Coronary artery (tissue), 2 donors: ENCODE measurements at regions not wholly inside any gene's neighbourhood (a gene's known extent, or its start where the extent isn't known, plus 50 kb on each side); places are given as distances from the start of the nearest gene placed in this dataset.

Experiments used
- DNase-seq: peaks from one replicate; pipeline ENCODE4 v3.0.0-alpha.2; 2017; ENCODE audit warnings: low spot score
- H3K27ac ChIP-seq, 2 donors: fragments of 200-600 bp; sonication (generic); one replicate each; pipeline ENCODE4 v1.5.1; 2016 to 2019
- H3K4me3 ChIP-seq: fragments of 200-600 bp; sonication (generic); 2 replicates; pipeline ENCODE4 v1.5.1; 2016; ENCODE audit warnings: mild to moderate bottlenecking, moderate library complexity
- TF ChIP-seq, protein P1 (sequence below): fragments of 200-600 bp; sonication (generic); IDR thresholded peaks from one replicate; pipeline ENCODE4 v1.5.1; 2019; ENCODE audit warnings: antibody characterized with exemption

DNA sequence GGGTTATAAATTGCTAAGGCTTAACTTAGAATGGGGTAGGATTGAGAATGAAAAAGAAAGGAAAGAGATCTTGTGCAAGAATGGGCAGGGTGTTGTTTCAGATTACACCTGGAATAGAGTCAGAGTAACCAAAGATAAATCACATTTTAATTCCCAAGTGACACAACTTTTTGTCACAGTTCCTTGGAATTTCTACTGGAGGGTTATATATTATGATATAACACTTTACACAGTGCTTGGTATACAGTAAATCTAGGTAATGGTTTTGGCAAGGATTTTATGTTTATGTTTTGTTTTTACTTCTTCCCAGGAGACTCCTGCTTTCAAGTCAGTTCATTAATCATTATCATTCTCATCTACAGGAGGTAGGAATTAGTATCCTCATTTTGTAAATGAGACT is 115.7 kb upstream of the KCNJ16 start:
- DNase-seq = no peak
- no peak overlapping the region for H3K4me3 ChIP-seq
- TF ChIP-seq, protein P1, sequence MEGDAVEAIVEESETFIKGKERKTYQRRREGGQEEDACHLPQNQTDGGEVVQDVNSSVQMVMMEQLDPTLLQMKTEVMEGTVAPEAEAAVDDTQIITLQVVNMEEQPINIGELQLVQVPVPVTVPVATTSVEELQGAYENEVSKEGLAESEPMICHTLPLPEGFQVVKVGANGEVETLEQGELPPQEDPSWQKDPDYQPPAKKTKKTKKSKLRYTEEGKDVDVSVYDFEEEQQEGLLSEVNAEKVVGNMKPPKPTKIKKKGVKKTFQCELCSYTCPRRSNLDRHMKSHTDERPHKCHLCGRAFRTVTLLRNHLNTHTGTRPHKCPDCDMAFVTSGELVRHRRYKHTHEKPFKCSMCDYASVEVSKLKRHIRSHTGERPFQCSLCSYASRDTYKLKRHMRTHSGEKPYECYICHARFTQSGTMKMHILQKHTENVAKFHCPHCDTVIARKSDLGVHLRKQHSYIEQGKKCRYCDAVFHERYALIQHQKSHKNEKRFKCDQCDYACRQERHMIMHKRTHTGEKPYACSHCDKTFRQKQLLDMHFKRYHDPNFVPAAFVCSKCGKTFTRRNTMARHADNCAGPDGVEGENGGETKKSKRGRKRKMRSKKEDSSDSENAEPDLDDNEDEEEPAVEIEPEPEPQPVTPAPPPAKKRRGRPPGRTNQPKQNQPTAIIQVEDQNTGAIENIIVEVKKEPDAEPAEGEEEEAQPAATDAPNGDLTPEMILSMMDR = no peak

DNA sequence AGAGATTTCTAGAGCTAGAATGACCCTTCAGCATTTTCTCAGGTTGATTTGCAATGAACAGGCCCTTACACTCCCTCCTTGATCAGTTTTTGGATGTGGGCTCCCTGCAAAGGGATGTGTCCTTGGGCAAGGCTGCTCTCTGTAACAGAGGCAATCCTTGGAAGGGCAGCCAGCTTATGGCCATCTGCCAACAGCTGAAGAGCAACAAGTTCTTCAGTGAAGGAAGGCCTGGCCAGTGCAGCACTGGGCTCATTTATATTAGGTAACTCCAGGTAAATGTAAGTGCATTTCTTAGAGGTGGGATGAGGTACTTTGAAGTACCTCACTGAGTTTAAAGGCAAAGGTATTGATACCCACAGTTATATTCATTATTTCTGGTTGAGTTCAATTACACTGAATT is 114.3 kb upstream of the KCNJ16 start:
- no peak for DNase-seq
- no peak overlapping the region for H3K27ac ChIP-seq
- TF ChIP-seq, protein P1 = no peak
- H3K4me3 ChIP-seq = no peak overlapping the region

More for the DNA sequence above, 115.7 kb upstream of the KCNJ16 start:
- H3K27ac ChIP-seq = no peak overlapping the region

DNA sequence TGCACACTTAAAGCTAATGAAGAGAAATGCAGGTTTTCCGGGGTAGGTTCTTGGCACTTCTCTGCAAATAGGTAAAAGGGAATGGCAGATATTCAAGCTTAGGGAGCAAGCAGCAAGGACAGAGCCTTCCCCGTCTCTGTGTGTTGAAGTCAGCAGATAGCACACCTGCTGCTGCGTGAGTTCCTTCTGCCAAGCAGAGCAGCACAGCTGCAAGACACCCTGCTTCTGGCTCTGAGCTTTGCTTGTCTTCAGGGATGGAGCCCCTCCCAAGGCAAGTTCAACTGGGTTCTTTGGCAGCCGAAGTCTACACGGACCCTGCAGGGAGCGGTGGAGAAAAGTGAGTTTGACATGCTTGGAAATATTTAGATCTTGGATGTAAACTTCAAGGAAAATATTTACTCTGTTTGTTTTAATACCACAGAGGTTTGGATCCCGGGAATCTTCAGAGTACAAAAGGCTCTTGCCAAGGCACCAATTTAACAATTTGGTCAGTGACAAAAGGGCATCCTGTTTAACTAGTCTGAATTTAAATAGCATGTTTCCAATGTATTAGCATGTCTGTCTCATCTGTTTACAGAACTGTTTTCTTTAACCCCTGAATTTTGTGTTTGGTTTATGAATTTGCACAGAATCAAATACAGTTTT is 113.4 kb upstream of the KCNJ16 start:
- no peak for DNase-seq
- H3K27ac ChIP-seq = no peak overlapping the region
- TF ChIP-seq, protein P1 = no peak
- H3K4me3 ChIP-seq = no peak overlapping the region

DNA sequence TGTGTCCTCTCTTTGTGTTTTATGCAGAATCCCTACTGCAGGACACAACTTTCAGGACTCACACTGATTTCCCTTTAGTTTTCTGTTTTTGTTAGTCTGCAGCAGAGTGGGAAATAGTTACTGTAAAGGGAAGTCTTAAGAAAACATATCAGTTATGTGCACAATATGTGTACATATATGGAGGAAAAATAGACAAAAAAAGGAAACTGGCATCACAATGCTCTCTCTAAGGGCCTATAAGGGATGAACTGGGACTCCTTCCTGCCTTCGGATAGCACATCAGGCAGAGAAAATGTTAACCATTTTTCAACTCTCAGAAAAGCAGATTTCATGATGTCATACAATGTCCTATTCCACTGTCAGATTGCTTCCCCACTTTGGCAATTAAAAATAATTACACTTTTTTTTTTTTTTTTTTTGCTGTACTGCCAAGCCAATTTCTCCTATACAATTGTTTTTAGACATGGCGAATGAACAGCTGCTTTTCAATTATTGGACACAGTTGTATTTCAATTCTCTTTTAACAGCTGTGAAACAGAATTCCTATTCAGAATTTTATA is 112.5 kb upstream of the KCNJ16 start:
- Histone ChIP-seq H3K4me3 (no peak overlapping the region), H3K27ac (no peak overlapping the region)
- no peak for DNase-seq
- TF ChIP-seq, protein P1 = no peak

DNA sequence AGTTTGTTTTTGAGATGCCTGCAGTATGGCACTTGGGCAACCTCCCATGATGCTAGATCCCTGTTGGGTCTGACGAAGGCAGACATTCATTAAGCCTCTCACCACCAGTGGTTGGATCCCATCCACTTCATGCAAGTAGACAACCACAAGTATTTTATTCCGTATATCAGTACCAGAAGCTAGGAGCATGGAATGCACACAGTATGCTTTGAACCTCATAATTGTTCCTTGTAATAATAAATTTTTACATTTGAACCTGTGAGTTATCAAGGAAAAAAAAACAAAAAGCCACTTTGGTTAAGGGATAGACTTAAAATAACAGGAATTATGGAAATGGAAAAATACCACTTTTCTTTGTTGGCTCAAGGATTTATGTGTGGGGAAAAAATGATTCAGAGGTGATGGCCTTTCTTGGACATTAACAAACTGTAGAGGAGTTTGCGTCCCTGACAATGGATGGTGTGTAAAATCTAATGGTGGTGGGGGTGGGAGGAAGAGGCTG is 107.1 kb upstream of the KCNJ16 start:
- H3K4me3 ChIP-seq = no peak overlapping the region
- H3K27ac ChIP-seq = no peak overlapping the region
- TF ChIP-seq, protein P1 = no peak
- no peak for DNase-seq

GRCh38 chr17:69969897-69970296 is 105.1 kb upstream of the KCNJ16 start:
- Histone ChIP-seq H3K4me3 (no peak overlapping the region), H3K27ac (no peak overlapping the region)
- TF ChIP-seq, protein P1 = no peak
- DNase-seq = no peak

DNA sequence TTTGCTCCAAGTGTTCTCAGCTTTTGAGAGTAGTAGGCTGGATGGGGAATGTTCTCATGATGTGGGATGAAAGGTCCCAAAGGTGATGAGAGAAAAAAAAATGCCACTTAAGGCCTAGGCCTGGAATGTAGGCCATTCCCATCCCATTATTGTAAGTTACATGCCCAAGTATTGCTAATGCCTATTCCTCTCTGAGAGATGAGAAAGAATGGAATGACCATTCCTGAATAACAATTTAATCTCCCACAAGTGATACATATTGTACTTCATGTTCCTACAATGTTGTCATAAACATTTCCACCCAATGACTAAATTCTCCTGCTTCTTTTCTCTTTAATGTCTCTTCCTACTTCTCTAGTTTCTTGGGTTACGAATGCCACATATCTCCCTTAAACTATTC is 102.8 kb upstream of the KCNJ16 start:
- H3K27ac ChIP-seq = no peak overlapping the region
- TF ChIP-seq, protein P1 = no peak
- H3K4me3 ChIP-seq = no peak overlapping the region
- DNase-seq = no peak
